GM13977 (cell line): ENCODE measurements at regions not wholly inside any gene's neighbourhood (a gene's known extent, or its start where the extent isn't known, plus 50 kb on each side); places are given as distances from the start of the nearest gene placed in this dataset.

ENCODE experiments used
- DNase-seq: peaks from one replicate; pipeline ENCODE4 v3.0.0; 2012; ENCODE audit warnings: low spot score
- in situ Hi-C: fragments of 300-500 bp; cut with MboI; formaldehyde crosslinking; loops from one replicate; pipeline ENCODE4 v1.12.0; 2022; ENCODE audit warnings: low sequenced_read_pairs, low pct_unique_long_range_greater_than_20kb, mixed read lengths, inconsistent platforms; ENCODE audit not compliant: unreplicated experiment
- TF ChIP-seq, protein P1 (sequence below): IDR thresholded peaks from 2 replicates; pipeline ENCODE4 v1.5.1; 2012; ENCODE audit warnings: mild to moderate bottlenecking, control low read depth; ENCODE audit not compliant: insufficient read depth; ENCODE audit errors: extremely low read depth, missing control alignments

DNA sequence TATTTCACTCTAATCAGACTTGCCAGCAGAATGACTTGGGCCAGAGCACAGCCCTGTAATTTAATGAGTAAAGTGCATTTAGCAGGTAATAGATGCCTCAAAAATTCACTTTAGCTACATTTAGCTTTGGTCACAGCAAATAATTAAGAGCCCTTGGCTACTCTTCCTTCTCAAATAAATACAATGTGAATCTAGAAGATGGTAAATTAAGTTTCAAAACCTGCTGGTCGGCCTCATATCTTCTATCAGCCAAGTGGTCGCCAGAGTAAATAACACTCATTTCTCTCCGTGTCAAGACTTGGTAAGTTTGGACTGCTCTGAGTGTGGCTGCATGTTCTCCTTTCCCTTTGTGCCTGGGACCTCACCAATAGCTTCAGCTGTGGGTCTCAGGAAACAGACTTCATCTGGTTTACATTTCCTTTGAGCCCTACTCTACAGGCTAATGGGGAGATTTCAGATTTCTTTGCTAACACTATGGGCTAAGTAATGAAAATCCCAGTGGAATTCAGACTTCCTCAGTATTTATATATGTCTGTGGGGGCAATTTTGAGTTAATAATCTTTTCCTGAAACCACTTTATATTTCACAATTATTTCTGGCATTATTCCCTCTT, 375.8 kb downstream of the RBM43 start:
- in situ Hi-C loops: no loop called here
- DNase-seq: no peak
- TF ChIP-seq, protein P1, sequence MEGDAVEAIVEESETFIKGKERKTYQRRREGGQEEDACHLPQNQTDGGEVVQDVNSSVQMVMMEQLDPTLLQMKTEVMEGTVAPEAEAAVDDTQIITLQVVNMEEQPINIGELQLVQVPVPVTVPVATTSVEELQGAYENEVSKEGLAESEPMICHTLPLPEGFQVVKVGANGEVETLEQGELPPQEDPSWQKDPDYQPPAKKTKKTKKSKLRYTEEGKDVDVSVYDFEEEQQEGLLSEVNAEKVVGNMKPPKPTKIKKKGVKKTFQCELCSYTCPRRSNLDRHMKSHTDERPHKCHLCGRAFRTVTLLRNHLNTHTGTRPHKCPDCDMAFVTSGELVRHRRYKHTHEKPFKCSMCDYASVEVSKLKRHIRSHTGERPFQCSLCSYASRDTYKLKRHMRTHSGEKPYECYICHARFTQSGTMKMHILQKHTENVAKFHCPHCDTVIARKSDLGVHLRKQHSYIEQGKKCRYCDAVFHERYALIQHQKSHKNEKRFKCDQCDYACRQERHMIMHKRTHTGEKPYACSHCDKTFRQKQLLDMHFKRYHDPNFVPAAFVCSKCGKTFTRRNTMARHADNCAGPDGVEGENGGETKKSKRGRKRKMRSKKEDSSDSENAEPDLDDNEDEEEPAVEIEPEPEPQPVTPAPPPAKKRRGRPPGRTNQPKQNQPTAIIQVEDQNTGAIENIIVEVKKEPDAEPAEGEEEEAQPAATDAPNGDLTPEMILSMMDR: no peak

DNA sequence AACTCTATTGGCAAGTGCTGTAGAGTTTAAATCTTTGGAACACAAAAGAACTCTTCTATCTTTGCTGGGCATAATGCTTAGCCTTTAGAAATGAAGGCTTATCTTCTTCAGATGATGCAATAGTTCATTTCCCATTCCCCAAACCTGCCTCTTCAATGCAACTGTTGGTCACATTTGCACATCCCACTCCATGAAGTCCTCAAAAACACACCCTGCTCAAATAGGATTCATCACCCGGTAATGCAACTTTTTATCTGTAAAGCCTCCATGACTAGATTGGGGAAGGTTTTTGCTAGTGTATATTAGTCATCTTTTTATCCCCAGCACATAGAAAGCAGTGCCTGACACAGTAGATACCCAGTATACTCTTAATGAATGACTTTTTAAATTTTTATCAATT, 376.4 kb downstream of the RBM43 start:
- in situ Hi-C loops: no loop called here
- TF ChIP-seq, protein P1: no peak
- no peak for DNase-seq

DNA sequence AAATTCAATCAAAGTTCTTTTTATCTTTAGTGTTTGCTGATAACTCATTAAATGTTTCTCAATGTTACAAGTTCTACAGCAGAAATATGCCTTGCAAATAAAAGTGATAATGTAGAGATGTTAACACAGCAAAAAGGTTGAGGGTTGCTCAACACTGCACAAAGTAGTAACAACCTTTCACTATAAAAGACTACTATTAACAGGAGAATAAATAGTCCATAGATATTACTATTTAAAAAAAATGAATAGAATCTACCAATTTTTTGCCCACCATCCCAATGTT, 378.1 kb downstream of the RBM43 start:
- TF ChIP-seq, protein P1: no peak
- no peak for DNase-seq
- in situ Hi-C loops: no loop called here

DNA sequence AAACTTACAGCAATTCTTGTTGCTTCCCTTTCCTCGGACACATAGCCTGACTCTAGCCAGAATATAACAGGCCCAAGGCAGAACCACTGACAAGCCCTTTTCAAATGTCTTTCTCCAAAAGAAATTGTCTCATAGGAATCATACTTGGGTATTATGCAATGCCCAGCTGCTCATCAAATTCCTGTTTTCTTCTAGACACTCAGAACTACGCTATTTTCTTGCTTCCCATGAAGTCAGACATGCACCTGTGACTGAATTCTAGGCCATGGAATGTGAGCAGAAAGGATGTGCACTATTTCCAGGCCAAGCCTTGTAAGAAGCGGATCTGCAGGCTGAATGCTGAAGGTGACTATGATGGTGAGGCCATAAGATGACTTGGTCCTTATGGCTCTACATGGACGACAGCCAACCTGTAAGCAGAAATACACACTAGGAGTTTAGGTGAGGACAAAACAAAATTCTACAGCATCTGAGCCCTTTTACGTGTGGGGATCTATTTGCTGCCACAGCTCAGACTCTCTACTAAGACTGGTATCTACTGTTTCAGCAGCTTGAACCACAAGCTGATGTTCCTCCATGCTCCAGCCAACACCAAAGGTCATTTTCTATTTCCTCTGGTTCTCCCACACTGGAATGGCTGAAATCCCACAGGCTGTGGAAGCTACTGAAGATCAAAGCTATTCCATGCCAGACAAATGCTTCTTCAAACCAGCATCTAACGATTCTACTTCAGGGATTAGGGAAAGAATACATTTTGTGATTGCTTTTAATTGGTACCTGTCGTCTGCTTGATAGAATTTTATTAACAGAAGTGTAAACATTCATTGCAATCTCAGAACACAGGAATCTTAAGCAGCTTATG, 378.7 kb downstream of the RBM43 start:
- DNase-seq: no peak
- TF ChIP-seq, protein P1: no peak
- in situ Hi-C loops: no loop called here

DNA sequence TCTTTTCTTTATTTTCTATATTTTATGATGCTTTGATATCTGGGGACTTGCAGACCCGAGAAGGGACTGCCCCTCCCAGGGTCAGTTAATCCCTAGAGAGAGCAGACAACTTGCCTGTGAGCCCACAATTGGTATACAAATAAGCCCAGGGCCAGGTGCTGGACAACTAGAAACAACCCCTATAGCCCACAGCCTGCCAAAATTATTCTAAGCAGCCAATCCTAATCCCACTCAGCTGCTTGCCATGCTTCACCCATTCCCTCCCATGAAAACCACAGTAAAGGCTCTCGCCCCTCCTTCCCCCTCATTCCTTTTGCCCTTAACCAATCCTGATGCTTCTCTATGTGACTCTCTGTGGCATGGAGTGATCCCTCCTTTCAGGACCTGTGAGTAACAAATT, 380.7 kb downstream of the RBM43 start:
- in situ Hi-C loops: no loop called here
- no peak for DNase-seq
- TF ChIP-seq, protein P1: no peak

DNA sequence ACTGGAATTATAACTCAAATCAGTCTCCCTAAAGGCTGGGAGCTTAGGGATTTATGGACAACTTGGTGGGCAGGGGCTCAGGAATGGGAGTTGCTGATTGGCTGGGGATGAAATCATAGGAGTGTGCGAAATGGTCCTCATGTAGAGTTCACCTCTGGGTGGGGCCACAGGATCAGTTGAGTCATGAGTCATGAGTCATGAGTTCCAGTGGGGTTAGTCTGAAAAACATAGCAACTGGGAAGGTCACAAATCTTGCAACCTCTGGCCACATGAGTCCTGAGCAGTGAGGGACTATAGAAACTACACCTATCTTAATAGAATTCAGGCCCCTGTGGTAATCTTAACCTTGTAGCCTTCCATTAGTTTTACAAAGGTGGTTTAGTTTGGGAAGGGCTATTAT, 383.3 kb downstream of the RBM43 start:
- DNase-seq: no peak
- in situ Hi-C loops: no loop called here
- TF ChIP-seq, protein P1: no peak
